Stimulated activated naive CD8-positive, alpha-beta T cell treated with anti-CD3 and anti-CD28 coated beads, Interleukin-15, Interleukin-2, amounts not matched to agents 100 U/mL and 50 U/mL, for 24 hours (primary cell): ENCODE measurements at regions not wholly inside any gene's neighbourhood (a gene's known extent, or its start where the extent isn't known, plus 50 kb on each side); places are given as distances from the start of the nearest gene placed in this dataset.
"Not testable (repeated sequence)": the region's sequence is repeated elsewhere in the genome, so short reads cannot be mapped to it uniquely, and the experiment has no call there.

ENCODE experiments used
- ATAC-seq: fragments of 150-1000 bp; cut with Tn5 transposase; one replicate; pipeline ENCODE4 v1.10.0; 2021
- DNase-seq: peaks from one replicate; pipeline ENCODE4 v3.0.0; 2021

GRCh38 chr12:85425926-85426325 lies 145.9 kb downstream of the ALX1 start:
- ATAC-seq: no peak

GRCh38 chr12:85433148-85433547 lies 153.1 kb downstream of the ALX1 start:
- not testable (repeated sequence) for DNase-seq, ATAC-seq

More at GRCh38 chr12:85425926-85426325, 145.9 kb downstream of the ALX1 start:
- DNase-seq: no peak

GRCh38 chr12:85440271-85440670 lies 160.3 kb downstream of the ALX1 start:
- ATAC-seq (no peak), DNase-seq (no peak)

GRCh38 chr12:85441025-85441424 lies 161.0 kb downstream of the ALX1 start:
- no peak for ATAC-seq
- no peak for DNase-seq

- no peak for DNase-seq
Measured at GRCh38 chr12:85441741-85442140, 161.7 kb downstream of the ALX1 start.

GRCh38 chr12:85445060-85445938 lies 165.3 kb downstream of the ALX1 start:
- no peak for DNase-seq

More at GRCh38 chr12:85441741-85442140, 161.7 kb downstream of the ALX1 start:
- ATAC-seq: no peak

GRCh38 chr12:85448031-85448430 lies 168.0 kb downstream of the ALX1 start:
- ATAC-seq (no peak), DNase-seq (no peak)

More at GRCh38 chr12:85445060-85445938, 165.3 kb downstream of the ALX1 start:
- no peak for ATAC-seq

GRCh38 chr12:85448548-85449139 lies 168.6 kb downstream of the ALX1 start:
- ATAC-seq: no peak
- no peak for DNase-seq

GRCh38 chr12:85457016-85457415 lies 177.0 kb downstream of the ALX1 start:
- DNase-seq (no peak), ATAC-seq (no peak)

GRCh38 chr12:85461127-85461526 lies 181.1 kb downstream of the ALX1 start:
- no peak for ATAC-seq
- DNase-seq: no peak

GRCh38 chr12:85462888-85463287 lies 182.9 kb downstream of the ALX1 start:
- ATAC-seq (no peak), DNase-seq (no peak)

GRCh38 chr12:85466890-85467289 lies 186.9 kb downstream of the ALX1 start:
- ATAC-seq (no peak), DNase-seq (no peak)

- ATAC-seq: peak; percentile 68
- peak; percentile 14 for DNase-seq
Measured at GRCh38 chr12:85468356-85469157, 188.5 kb downstream of the ALX1 start.

- not testable (repeated sequence) for DNase-seq, ATAC-seq
Measured at GRCh38 chr12:85469158-85470086, 189.4 kb downstream of the ALX1 start.

GRCh38 chr12:85475277-85475676 lies 195.3 kb downstream of the ALX1 start:
- ATAC-seq: not testable (repeated sequence)

GRCh38 chr12:85476756-85477155 lies 196.7 kb downstream of the ALX1 start:
- ATAC-seq: no peak
- DNase-seq: no peak

More at GRCh38 chr12:85475277-85475676, 195.3 kb downstream of the ALX1 start:
- not testable (repeated sequence) for DNase-seq

GRCh38 chr12:85484387-85484786 lies 204.4 kb downstream of the ALX1 start:
- no peak for DNase-seq
- no peak for ATAC-seq

- no peak for ATAC-seq
- no peak for DNase-seq
Measured at GRCh38 chr12:85489194-85489593, 209.2 kb downstream of the ALX1 start.

GRCh38 chr12:85504164-85504563 lies 224.1 kb downstream of the ALX1 start:
- ATAC-seq (no peak), DNase-seq (no peak)

GRCh38 chr12:85504624-85505023 lies 224.6 kb downstream of the ALX1 start:
- ATAC-seq: no peak
- DNase-seq: no peak

- DNase-seq (no peak), ATAC-seq (no peak)
Measured at GRCh38 chr12:85507456-85507855, 227.4 kb downstream of the ALX1 start.
